HuH-7 (cell line): ENCODE measurements at regions not wholly inside any gene's neighbourhood (a gene's known extent, or its start where the extent isn't known, plus 50 kb on each side); places are given as distances from the start of the nearest gene placed in this dataset.
"Not testable (repeated sequence)": the region's sequence is repeated elsewhere in the genome, so short reads cannot be mapped to it uniquely, and the experiment has no call there.

Source experiments
- DNase-seq: peaks from one replicate; pipeline ENCODE4 v3.0.0; 2011; ENCODE audit warnings: low spot score

- DNase-seq = no peak
Measured at GRCh38 chr7:27032839-27033238, 63.0 kb downstream of the HOXA1 start.

- no peak for DNase-seq
Measured at GRCh38 chr7:27031289-27032172, 64.3 kb downstream of the HOXA1 start.

DNA sequence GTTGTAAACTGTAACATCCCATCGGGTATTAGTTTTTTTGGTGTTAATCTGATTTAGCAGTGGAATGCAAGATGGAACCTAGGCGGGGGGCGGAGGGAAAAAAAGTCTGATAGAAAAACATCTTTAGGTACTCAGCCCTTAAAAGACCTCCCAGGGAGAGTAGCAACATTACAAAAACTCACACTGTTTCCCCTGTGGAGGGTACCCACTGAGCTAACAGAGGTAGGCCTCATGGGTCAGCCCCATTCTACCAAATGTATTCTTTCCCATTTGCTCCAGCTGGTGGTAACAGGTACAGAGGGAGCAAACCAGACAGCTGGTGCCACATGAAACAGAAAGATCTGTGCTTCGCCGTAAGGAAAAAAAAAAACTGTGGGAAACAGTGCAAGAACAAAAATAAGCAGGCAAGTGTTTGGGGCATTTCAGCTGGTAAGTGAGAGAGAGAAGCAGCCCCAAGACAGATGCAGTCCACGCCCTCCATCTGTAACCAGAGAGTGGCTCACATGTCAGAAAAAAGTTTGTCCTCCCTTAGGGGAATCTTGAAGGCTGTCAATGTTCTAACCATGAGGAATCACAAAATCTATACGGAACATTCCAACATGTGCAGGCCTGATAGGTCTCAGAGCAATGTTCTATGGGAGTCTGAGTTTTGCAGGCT, 65.3 kb downstream of the HOXA1 start:
- no peak for DNase-seq

- DNase-seq = no peak
Measured at GRCh38 chr7:27025270-27025669, 70.5 kb downstream of the HOXA1 start.

DNA sequence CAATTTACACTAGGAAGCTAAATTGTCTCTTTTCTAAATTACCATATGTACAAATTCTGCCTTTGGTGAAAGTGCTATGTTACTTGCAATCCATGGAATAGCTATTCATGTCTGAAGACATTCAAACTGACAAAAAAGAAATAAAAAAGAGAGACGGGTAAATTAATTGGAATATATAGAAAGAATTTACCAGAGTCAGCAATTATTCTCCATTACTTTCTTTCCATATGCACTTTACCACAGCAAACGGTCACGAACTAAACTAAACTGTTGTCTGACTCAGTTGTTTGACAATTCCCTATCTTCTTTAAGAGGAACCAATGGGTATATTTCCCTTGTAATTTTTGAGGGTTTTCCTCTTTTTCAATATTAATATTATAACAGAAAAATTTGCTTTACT, 85.7 kb downstream of the HOXA1 start:
- no peak for DNase-seq

DNA sequence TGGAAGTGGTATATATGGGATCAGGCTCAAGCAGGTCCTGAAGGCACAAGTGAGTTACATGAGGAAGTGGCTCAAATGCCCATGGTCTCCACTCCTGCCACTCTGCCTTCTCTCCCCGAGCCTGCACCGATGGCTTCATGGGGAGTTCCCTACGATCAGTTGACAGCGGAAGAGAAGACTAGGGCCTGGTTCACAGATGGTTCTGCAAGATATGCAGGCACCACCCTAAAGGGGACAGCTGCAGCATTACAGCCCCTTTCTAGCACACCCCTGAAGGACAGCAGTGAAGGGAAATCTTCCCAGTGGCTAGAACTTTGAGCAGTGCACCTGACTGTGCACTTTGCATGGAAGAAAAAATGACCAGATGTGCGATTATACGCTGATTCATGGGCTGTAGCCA, 95.3 kb downstream of the HOXA1 start:
- DNase-seq = no peak

DNA sequence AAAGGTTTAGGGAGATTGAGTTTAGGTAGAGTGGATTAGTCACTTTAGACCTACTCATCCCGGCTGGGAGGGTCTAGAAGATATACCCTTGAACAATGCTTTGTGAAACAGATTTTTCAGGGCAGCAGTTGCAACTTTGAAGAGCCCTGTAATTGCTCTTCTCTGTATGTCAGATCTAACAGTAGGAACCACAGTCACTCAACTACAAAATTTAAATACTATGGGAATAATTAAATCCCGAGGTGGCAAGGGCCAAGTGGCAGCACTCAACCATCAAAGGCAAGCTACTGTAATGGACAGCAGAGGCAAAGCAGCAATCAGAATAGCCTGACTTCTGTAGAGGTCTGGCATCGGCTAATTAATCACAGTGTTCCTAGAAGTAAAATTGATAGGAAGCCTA, 97.5 kb downstream of the HOXA1 start:
- not testable (repeated sequence) for DNase-seq

DNA sequence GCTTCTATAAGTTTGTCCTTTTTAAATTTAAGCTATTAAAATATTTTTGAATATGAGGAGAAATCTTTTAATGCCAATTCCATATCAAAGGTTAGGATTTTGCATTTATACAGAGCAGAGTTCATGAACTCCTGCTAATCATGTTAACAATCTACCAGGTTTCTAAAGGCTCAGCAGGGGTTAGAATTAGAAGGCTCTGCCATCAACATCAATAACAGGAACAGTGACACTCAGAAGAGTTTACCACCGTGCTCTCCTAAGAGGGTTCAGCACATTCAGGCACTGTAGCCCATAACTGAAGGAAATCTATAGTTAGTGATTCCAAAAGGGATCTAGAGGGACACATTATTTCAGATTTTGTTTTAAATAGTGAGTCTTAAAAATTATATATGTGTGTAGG, 100.1 kb downstream of the HOXA1 start:
- DNase-seq = no peak

GRCh38 chr7:26993816-26994810, 101.7 kb downstream of the HOXA1 start:
- no peak for DNase-seq

- DNase-seq = no peak
Measured at GRCh38 chr7:26992670-26993069, 103.1 kb downstream of the HOXA1 start.

GRCh38 chr7:26991796-26992195, 104.0 kb downstream of the HOXA1 start:
- DNase-seq = no peak

GRCh38 chr7:26989897-26990670, 105.7 kb downstream of the HOXA1 start:
- no peak for DNase-seq

GRCh38 chr7:26988836-26989374, 106.9 kb downstream of the HOXA1 start:
- no peak for DNase-seq

DNA sequence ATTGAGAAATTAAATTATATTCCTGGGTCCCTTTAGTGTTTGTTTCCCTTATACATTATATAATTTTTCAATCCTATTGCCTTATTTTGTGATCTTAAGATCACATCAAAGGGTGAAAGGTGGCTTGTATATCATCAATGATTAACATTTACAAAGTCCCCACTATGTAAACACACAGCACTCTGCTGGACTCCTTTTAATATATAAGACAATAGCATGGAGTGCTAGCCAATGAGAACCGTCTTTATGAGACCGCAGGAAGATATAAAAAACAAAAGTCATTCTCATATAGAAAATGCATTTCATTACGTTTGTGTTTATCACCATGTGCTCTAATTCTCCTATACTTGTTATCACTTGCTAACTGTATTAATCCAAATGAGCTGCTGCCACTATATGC, 108.5 kb downstream of the HOXA1 start:
- peak; percentile 30 for DNase-seq

- DNase-seq = no peak
Measured at GRCh38 chr7:26978146-26978545, 113.8 kb upstream of the SKAP2 start.

DNA sequence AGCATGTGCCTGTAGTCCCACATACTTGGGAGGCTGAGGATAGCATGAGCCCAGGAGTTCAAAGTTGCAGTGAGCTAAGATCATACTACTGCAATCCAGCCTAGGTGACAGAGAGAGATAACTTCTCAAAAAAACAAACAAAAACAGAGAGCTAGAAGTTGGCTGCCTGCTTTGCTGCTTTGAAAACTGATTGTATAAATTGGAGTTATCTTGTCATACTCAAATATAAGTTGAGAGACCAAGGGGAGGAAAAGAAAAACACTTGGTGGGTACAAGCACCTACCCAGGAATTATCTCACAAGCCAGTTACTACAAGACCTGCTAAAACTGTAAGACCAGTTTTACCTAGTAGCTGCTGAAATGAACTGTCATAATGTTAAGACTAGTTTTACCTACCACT, 112.5 kb upstream of the SKAP2 start:
- no peak for DNase-seq

DNA sequence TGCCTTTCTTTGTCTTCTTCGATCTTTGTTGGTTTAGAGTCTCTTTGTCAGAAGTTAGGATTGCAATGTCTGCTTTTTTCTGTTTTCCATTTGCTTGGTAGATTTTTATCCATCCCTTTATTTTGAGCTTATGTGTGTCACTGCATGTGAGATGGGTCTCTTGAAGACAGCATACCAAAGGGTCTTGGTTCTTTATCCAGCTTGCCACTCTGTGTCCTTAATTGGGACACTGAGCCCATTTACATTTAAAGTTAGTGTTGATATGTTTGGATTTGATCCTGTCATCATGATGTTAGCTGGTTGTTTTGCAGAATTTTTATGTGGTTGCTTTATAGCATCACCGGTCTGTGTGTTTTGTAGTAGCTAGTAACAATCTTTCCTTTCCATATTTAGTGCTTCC, 107.5 kb upstream of the SKAP2 start:
- not testable (repeated sequence) for DNase-seq

DNA sequence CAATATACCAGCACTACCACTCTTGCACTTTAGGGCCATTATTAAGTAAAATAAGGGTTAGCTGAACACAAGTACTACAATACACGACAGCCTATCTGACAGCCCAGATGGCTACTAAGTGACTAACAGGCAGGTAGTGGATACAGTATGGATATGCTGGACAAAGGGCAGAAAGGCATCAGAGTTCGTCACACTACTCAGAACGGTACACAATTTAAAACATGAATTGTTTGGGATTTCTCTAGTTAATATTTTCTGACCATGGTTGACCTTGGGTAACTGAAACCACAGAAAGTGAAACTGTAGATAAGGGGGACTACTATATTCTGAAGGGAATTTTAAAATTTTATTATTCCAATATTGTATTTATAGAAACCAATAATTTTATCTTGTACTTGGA, 101.3 kb upstream of the SKAP2 start:
- DNase-seq = peak; percentile 20

DNA sequence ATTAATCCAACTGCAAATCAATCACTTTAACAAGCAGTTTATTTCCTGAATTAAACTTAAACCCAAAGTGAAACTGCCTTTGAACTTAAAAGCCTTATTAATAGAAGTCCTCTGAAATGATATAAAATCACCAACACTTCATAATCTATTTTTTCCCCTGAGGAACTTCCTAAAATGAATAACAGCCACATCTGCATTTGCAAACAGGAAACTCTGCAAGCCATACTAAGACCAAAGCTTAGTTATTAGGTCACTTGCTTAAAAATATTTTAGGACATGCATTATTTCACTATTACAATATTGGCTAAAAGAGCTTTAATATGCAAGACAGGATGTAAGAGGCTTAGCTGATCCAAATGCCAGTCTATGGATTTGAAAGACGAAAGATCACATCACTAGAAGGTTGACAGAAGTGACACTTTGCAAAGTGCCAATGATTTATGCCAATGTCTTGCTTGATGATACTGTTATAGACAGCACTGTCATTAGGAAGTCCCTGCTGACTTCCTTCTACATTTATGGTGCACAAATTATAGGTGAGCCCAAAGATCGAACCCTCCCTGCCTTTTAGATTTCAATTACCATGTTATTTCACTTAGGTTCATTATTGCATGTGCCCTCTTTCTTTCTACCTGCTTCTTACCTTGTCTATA, 99.9 kb upstream of the SKAP2 start:
- DNase-seq = no peak

GRCh38 chr7:26959290-26959689, 94.9 kb upstream of the SKAP2 start:
- DNase-seq = no peak

DNA sequence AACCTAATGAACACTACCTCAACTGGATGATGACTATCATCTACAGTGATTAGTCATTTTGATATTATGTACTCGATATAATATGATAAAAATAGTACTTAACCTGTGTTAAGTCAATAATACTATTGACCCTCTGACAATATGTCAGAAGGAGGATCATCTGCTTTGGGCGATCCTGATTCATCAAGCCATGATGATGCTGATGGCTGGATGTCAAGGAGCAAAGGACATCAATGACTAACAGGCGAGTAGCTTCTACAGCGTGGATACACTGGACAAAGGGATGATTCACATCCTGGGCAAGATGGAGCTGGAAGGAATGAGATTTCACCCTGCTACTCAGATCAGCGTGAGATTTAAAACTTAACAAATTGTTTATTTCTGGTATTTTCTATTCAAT, 94.4 kb upstream of the SKAP2 start:
- DNase-seq = no peak
